GM21423 (cell line): ENCODE measurements at regions not wholly inside any gene's neighbourhood (a gene's known extent, or its start where the extent isn't known, plus 50 kb on each side); places are given as distances from the start of the nearest gene placed in this dataset.

ENCODE experiments used
- ATAC-seq: cut with Tn5 transposase; IDR thresholded peaks from one replicate; pipeline ENCODE4 v1.9.1; 2021; ENCODE audit warnings: mild to moderate bottlenecking, moderate library complexity; ENCODE audit not compliant: unreplicated experiment

- ATAC-seq = no peak
These were observed 280.6 kb upstream of the PARD3B start for GRCh38 chr2:204264621-204265140.

GRCh38 chr2:204265681-204266181 is 279.5 kb upstream of the PARD3B start:
- no peak for ATAC-seq

- no peak for ATAC-seq
These were observed 276.8 kb upstream of the PARD3B start for GRCh38 chr2:204268458-204268857.

GRCh38 chr2:204268971-204269370 is 276.3 kb upstream of the PARD3B start:
- no peak for ATAC-seq

- no peak for ATAC-seq
These were observed 273.2 kb upstream of the PARD3B start for GRCh38 chr2:204272089-204272488.

- ATAC-seq = no peak
These were observed 272.5 kb upstream of the PARD3B start for GRCh38 chr2:204272610-204273287.

- no peak for ATAC-seq
These were observed 270.8 kb upstream of the PARD3B start for GRCh38 chr2:204274429-204274828.

GRCh38 chr2:204274991-204275390 is 270.3 kb upstream of the PARD3B start:
- ATAC-seq = no peak

GRCh38 chr2:204277226-204277625 is 268.0 kb upstream of the PARD3B start:
- ATAC-seq = no peak

GRCh38 chr2:204278454-204278853 is 266.8 kb upstream of the PARD3B start:
- no peak for ATAC-seq

- ATAC-seq = no peak
These were observed 265.5 kb upstream of the PARD3B start for GRCh38 chr2:204279819-204280218.

- no peak for ATAC-seq
These were observed 265.0 kb upstream of the PARD3B start for GRCh38 chr2:204280262-204280668.

- ATAC-seq = no peak
These were observed 263.2 kb upstream of the PARD3B start for GRCh38 chr2:204282081-204282480.

GRCh38 chr2:204282525-204282924 is 262.8 kb upstream of the PARD3B start:
- peak; percentile 69 for ATAC-seq

- no peak for ATAC-seq
These were observed 256.2 kb upstream of the PARD3B start for GRCh38 chr2:204289066-204289465.

GRCh38 chr2:204292439-204292838 is 252.8 kb upstream of the PARD3B start:
- no peak for ATAC-seq

GRCh38 chr2:204293884-204294747 is 251.2 kb upstream of the PARD3B start:
- no peak for ATAC-seq

GRCh38 chr2:204298404-204298803 is 246.9 kb upstream of the PARD3B start:
- ATAC-seq = no peak

GRCh38 chr2:204299766-204300165 is 245.5 kb upstream of the PARD3B start:
- no peak for ATAC-seq

- no peak for ATAC-seq
These were observed 238.6 kb upstream of the PARD3B start for GRCh38 chr2:204306667-204307066.

- ATAC-seq = no peak
These were observed 233.2 kb upstream of the PARD3B start for GRCh38 chr2:204312105-204312504.

GRCh38 chr2:204313256-204313655 is 232.0 kb upstream of the PARD3B start:
- no peak for ATAC-seq
